Motor neuron (in vitro differentiated cells): ENCODE measurements at regions not wholly inside any gene's neighbourhood (a gene's known extent, or its start where the extent isn't known, plus 50 kb on each side); places are given as distances from the start of the nearest gene placed in this dataset.
A peak's percentile ranks its signal among the peaks of the same experiment; 100 is the strongest.
"Not testable (repeated sequence)": the region's sequence is repeated elsewhere in the genome, so short reads cannot be mapped to it uniquely, and the experiment has no call there.

Experiments used
- ATAC-seq, 8 experiments: fragments of 200-7000 bp; cut with Tn5 transposase; replicated peaks in 6 of 8; 2 replicates each; pipeline ENCODE4 v1.8.0; 2021; ENCODE audit warnings: mild to moderate bottlenecking in 8 of 8, moderate library complexity in 8 of 8
- H3K27ac ChIP-seq, 2 donors: fragments of 250-450 bp; sonication (Bioruptor Pico); 2 replicates each; pipeline ENCODE4 v1.9.0; 2021; ENCODE audit warnings: antibody characterized with exemption in 2 of 2, mild to moderate bottlenecking in 2 of 2, moderate library complexity in 1 of 2
- H3K4me1 ChIP-seq, 2 donors: fragments of 250-450 bp; sonication (Bioruptor Pico); replicated peaks in 1 of 2; 2 replicates each; pipeline ENCODE4 v1.6.1; 2021; ENCODE audit warnings: antibody characterized with exemption in 2 of 2, mild to moderate bottlenecking in 2 of 2, moderate library complexity in 1 of 2
- H3K4me3 ChIP-seq, 5 donors: fragments of 250-450 bp; sonication (Bioruptor Pico); 2 replicates each; pipeline ENCODE4 v1.9.0; 2021; ENCODE audit warnings: antibody characterized with exemption in 5 of 5, mild to moderate bottlenecking in 5 of 5, moderate library complexity in 4 of 5
- WGBS, 10 experiments: fragments of 450-650 bp; shearing (Covaris generic); methylation state at CpG; one replicate each; pipeline ENCODE4 v1.0.0; 2022; 5-methylcytosine and 5-hydroxymethylcytosine counted together
- in situ Hi-C, 9 experiments: fragments of 400-800 bp; cut with MboI; loops; one replicate each; pipeline ENCODE4 v1.15.0; 2021; ENCODE audit warnings: low sequenced_read_pairs in 9 of 9, low pct_unique_long_range_greater_than_20kb in 2 of 9; ENCODE audit not compliant: unreplicated experiment in 9 of 9

GRCh38 chr1:242623756-242624155 lies 99.3 kb upstream of the PLD5 start:
- Histone ChIP-seq H3K4me1 (peaks cover 12 to 18% of the 10 kb centered on the region in 2 donors), H3K27ac (peak overlapping the region in 1 of 2 donors; percentile 6), H3K4me3 (no peak overlapping the region)
- WGBS, 10 experiments, result 0 to 81% (median 72%) methylated on average over 1 to 5 of the region's 5 CpGs; no CpG with 5 or more reads in 1 of the 10 experiments
- in situ Hi-C loops, result no loop called here
- peak in 1 of 8 experiments; percentile 47 for ATAC-seq

- peak in 3 of 8 experiments; percentile 44 to 82 (median 45) for ATAC-seq
- in situ Hi-C loops, result no loop called here
- 9 to 57% (median 35%) methylated on average over 1 to 4 of the region's 4 CpGs for WGBS, 10 experiments
These were observed 98.6 kb upstream of the PLD5 start for GRCh38 chr1:242623119-242623518.

GRCh38 chr1:242613266-242613815 lies 88.8 kb upstream of the PLD5 start:
- no peak overlapping the region for H3K4me3 ChIP-seq
- peak in 1 of 8 experiments; percentile 80 for ATAC-seq
- H3K27ac ChIP-seq, result no peak overlapping the region
- no peaks in the 10 kb centered on the region for H3K4me1 ChIP-seq
- in situ Hi-C loops, result no loop called here

More at GRCh38 chr1:242623119-242623518, 98.6 kb upstream of the PLD5 start:
- Histone ChIP-seq H3K4me1 (peaks cover 12 to 18% of the 10 kb centered on the region in 2 donors), H3K27ac (no peak overlapping the region), H3K4me3 (no peak overlapping the region)

GRCh38 chr1:242610209-242610608 lies 85.7 kb upstream of the PLD5 start:
- ATAC-seq, result no peak
- in situ Hi-C loops, result no loop called here
- WGBS, 10 experiments, result 0 to 94% (median 43%) methylated on average over 1 to 3 of the region's 3 CpGs; no CpG with 5 or more reads in 1 of the 10 experiments
- Histone ChIP-seq H3K27ac (no peak overlapping the region), H3K4me1 (no peaks in the 10 kb centered on the region), H3K4me3 (no peak overlapping the region)

- no peak overlapping the region for H3K27ac ChIP-seq
- 0 to 100% (median 83%) methylated on average over 2 to 3 of the region's 3 CpGs; no CpG with 5 or more reads in 1 of the 10 experiments for WGBS, 10 experiments
- H3K4me3 ChIP-seq, result no peak overlapping the region
- in situ Hi-C loops, result no loop called here
- no peak for ATAC-seq
- H3K4me1 ChIP-seq, result no peaks in the 10 kb centered on the region
These were observed 81.0 kb upstream of the PLD5 start for GRCh38 chr1:242605521-242605920.

GRCh38 chr1:242602001-242602400 lies 77.5 kb upstream of the PLD5 start:
- in situ Hi-C loops, result no loop called here
- WGBS, 10 experiments, result 20 to 94% (median 72%) methylated on average over 3 to 6 of the region's 6 CpGs; no CpG with 5 or more reads in 2 of the 10 experiments

GRCh38 chr1:242593756-242594155 lies 69.3 kb upstream of the PLD5 start:
- in situ Hi-C loops, H3K27ac ChIP-seq, H3K4me1 ChIP-seq, ATAC-seq, H3K4me3 ChIP-seq: not testable (repeated sequence)
- 0 to 100% (median 20%) methylated on average over 1 to 2 of the region's 2 CpGs; no CpG with 5 or more reads in 2 of the 10 experiments for WGBS, 10 experiments

More at GRCh38 chr1:242602001-242602400, 77.5 kb upstream of the PLD5 start:
- Histone ChIP-seq H3K4me3 (no peak overlapping the region), H3K27ac (no peak overlapping the region), H3K4me1 (no peaks in the 10 kb centered on the region)
- peak in 1 of 8 experiments; percentile 27 for ATAC-seq

- Histone ChIP-seq H3K4me1 (peaks cover 13% of the 10 kb centered on the region in 2 donors), H3K27ac (no peak overlapping the region), H3K4me3 (no peak overlapping the region)
- 0 to 50% (median 19%) methylated on average over 1 of the region's 1 CpG; no CpG with 5 or more reads in 6 of the 10 experiments for whole genome bisulfite sequencing, 10 experiments
- peak in 2 of 8 experiments; percentile 18 for ATAC-seq
- in situ Hi-C loops, result no loop called here
These were observed 61.8 kb upstream of the PLD5 start for GRCh38 chr1:242586360-242586680.

GRCh38 chr1:242585616-242586359 lies 61.3 kb upstream of the PLD5 start:
- in situ Hi-C loops, result no loop called here
- Histone ChIP-seq H3K4me1 (peaks cover 13% of the 10 kb centered on the region in 2 donors), H3K4me3 (no peak overlapping the region), H3K27ac (no peak overlapping the region)
- ATAC-seq, result no peak
- WGBS, 10 experiments, result 34 to 100% (median 52%) methylated on average over 1 to 10 of the region's 10 CpGs

GRCh38 chr1:242582669-242583068 lies 58.2 kb upstream of the PLD5 start:
- H3K27ac ChIP-seq, result no peak overlapping the region
- ATAC-seq, result peak in 2 of 8 experiments; percentile 59 to 71
- peaks cover 13% of the 10 kb centered on the region in 2 donors for H3K4me1 ChIP-seq
- WGBS, 10 experiments, result 57 to 100% (median 100%) methylated on average over 1 of the region's 1 CpG; no CpG with 5 or more reads in 4 of the 10 experiments
- in situ Hi-C loops, result no loop called here
- no peak overlapping the region for H3K4me3 ChIP-seq

GRCh38 chr1:242579528-242580235 lies 55.2 kb upstream of the PLD5 start:
- no peak overlapping the region for H3K4me3 ChIP-seq
- H3K27ac ChIP-seq, result no peak overlapping the region
- no peak for ATAC-seq
- in situ Hi-C loops, result no loop called here
- H3K4me1 ChIP-seq, result no peaks in the 10 kb centered on the region
- WGBS, 10 experiments, result 0 to 86% (median 64%) methylated on average over 1 to 2 of the region's 2 CpGs; no CpG with 5 or more reads in 4 of the 10 experiments
